ENCODE measurements at regions not wholly inside any gene's neighbourhood (a gene's known extent, or its start where the extent isn't known, plus 50 kb on each side); places are given as distances from the start of the nearest gene placed in this dataset.

GRCh38 chr14:104301731-104302460, 163.5 kb downstream of the KIF26A start:
- H2AFZ ChIP-seq (ENCODE audit: low read depth, low read length): no peak overlapping the region
- ATAC-seq (no peak), FAIRE-seq (no peak), DNase-seq (ENCODE audit: extremely low read depth in 1 of 4, low spot score in 3 of 4) (no peak)
- no peaks in the 10 kb centered on the region for H3K79me2 ChIP-seq (ENCODE audit: control insufficient read depth, insufficient read depth, low read length)
- ChIA-PET CTCF (ENCODE audit: low intra/inter-chr PET ratio) (no interaction called here), POLR2A (interaction anchor here (0.6 kb wide), 1 partner anchor 25 kb away, joined by 3 read pairs; no protein-coding TSS in a partner anchor)
- H3K36me3 ChIP-seq (ENCODE audit: control insufficient read depth, insufficient read depth, low read length): no peaks in the 10 kb centered on the region
- no peaks in the 10 kb centered on the region for H3K9me3 ChIP-seq (replicated peaks; ENCODE audit: control insufficient read depth, insufficient read depth, low read depth, low read length)
- H3K27me3 ChIP-seq (ENCODE audit: control insufficient read depth in 2 of 2, insufficient read depth in 2 of 2, low read length in 2 of 2): peaks cover 0 to 39% of the 10 kb centered on the region in 2 experiments; a peak in 2 of 5 replicates
- no peak overlapping the region for H3K4me3 ChIP-seq
- no peak overlapping the region for H3K9ac ChIP-seq (ENCODE audit: insufficient read depth in 1 of 2, low read depth in 2 of 2, low read length in 2 of 2)
- no peaks in the 10 kb centered on the region for H3K9me1 ChIP-seq (ENCODE audit: control insufficient read depth, insufficient read depth, low read length)
- no peaks in the 10 kb centered on the region for H3K4me1 ChIP-seq (replicated peaks in 1 of 2; ENCODE audit: control insufficient read depth in 2 of 2, insufficient read depth in 2 of 2, low read length in 2 of 2)
- 0% methylated on average over 15 of the region's 29 CpGs for WGBS (ENCODE audit: insufficient coverage, low coverage, missing lambda C conversion rate)
- H4K20me1 ChIP-seq (replicated peaks; ENCODE audit: control insufficient read depth, insufficient read depth, low read length): no peaks in the 10 kb centered on the region
- intact Hi-C loops (cut with micrococcal nuclease) (no loop called here), in situ Hi-C loops (cut with MboI) (no loop called here)
- no TSS peak for BruUV-seq (replicated peaks)
- no peak overlapping the region for H3K4me2 ChIP-seq (ENCODE audit: insufficient read depth, low read length)
- H3K27ac ChIP-seq (ENCODE audit: extremely low read depth, low read depth, low read length): no peak overlapping the region
- no peak for TF ChIP-seq SAFB2 (IDR thresholded peaks at IDR 0.05; ENCODE audit: borderline replicate concordance, low read depth, low read length, severe bottlenecking)
- TF ChIP-seq RFX1 (IDR thresholded peaks at IDR 0.05): no peak
- TF ChIP-seq, protein P1, sequence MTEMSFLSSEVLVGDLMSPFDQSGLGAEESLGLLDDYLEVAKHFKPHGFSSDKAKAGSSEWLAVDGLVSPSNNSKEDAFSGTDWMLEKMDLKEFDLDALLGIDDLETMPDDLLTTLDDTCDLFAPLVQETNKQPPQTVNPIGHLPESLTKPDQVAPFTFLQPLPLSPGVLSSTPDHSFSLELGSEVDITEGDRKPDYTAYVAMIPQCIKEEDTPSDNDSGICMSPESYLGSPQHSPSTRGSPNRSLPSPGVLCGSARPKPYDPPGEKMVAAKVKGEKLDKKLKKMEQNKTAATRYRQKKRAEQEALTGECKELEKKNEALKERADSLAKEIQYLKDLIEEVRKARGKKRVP (CRISPR knock-in tag; IDR thresholded peaks at IDR 0.05): no peak
- TF ChIP-seq, protein P2, sequence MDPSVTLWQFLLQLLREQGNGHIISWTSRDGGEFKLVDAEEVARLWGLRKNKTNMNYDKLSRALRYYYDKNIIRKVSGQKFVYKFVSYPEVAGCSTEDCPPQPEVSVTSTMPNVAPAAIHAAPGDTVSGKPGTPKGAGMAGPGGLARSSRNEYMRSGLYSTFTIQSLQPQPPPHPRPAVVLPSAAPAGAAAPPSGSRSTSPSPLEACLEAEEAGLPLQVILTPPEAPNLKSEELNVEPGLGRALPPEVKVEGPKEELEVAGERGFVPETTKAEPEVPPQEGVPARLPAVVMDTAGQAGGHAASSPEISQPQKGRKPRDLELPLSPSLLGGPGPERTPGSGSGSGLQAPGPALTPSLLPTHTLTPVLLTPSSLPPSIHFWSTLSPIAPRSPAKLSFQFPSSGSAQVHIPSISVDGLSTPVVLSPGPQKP (CRISPR knock-in tag; IDR thresholded peaks at IDR 0.05): no peak
- TF ChIP-seq SETDB1 (IDR thresholded peaks at IDR 0.05; ENCODE audit: low read length): no peak
- no peak for TF ChIP-seq PURB (CRISPR knock-in tag; IDR thresholded peaks at IDR 0.05; ENCODE audit: low read depth)
- no peak for TF ChIP-seq RNF2 (IDR thresholded peaks at IDR 0.05)
- no peak for TF ChIP-seq TBP (optimal IDR thresholded peaks at IDR 0.05; ENCODE audit: low read depth, low read length)
- no peak for TF ChIP-seq ARID2 (IDR thresholded peaks at IDR 0.05)
- TF ChIP-seq ZBTB26 (CRISPR knock-in tag; IDR thresholded peaks at IDR 0.05): no peak
- no peak for TF ChIP-seq RBM14 (IDR thresholded peaks at IDR 0.05; ENCODE audit: borderline replicate concordance, insufficient read depth, low read depth, low read length)
- no peak for TF ChIP-seq GATAD2A (IDR thresholded peaks at IDR 0.05)
- TF ChIP-seq ZNF263 (CRISPR knock-in tag; IDR thresholded peaks at IDR 0.05; ENCODE audit: borderline replicate concordance): no peak
- TF ChIP-seq, protein P3, sequence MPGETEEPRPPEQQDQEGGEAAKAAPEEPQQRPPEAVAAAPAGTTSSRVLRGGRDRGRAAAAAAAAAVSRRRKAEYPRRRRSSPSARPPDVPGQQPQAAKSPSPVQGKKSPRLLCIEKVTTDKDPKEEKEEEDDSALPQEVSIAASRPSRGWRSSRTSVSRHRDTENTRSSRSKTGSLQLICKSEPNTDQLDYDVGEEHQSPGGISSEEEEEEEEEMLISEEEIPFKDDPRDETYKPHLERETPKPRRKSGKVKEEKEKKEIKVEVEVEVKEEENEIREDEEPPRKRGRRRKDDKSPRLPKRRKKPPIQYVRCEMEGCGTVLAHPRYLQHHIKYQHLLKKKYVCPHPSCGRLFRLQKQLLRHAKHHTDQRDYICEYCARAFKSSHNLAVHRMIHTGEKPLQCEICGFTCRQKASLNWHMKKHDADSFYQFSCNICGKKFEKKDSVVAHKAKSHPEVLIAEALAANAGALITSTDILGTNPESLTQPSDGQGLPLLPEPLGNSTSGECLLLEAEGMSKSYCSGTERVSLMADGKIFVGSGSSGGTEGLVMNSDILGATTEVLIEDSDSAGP (CRISPR knock-in tag; IDR thresholded peaks at IDR 0.05): no peak
- no peak for TF ChIP-seq NR2C1 (IDR thresholded peaks at IDR 0.05)
- TF ChIP-seq NR2C1 (tag; IDR thresholded peaks at IDR 0.05): no peak
- TF ChIP-seq ZNF408 (CRISPR knock-in tag; IDR thresholded peaks at IDR 0.05; ENCODE audit: low read depth): no peak
- no peak for TF ChIP-seq ILF3 (IDR thresholded peaks at IDR 0.05; ENCODE audit: borderline replicate concordance)
- TF ChIP-seq RBBP5 (IDR thresholded peaks at IDR 0.05; ENCODE audit: borderline replicate concordance, insufficient read depth, low read length, poor library complexity, severe bottlenecking): no peak

Data from K562 (cell line).